ENCODE measurements at regions not wholly inside any gene's neighbourhood (a gene's known extent, or its start where the extent isn't known, plus 50 kb on each side); places are given as distances from the start of the nearest gene placed in this dataset.

- no peak for DNase-seq
These were observed 295.5 kb downstream of the IRX1 start for GRCh38 chr5:3891113-3891512.

GRCh38 chr5:3893527-3893926, 297.9 kb downstream of the IRX1 start:
- no peak for DNase-seq

- no peak for DNase-seq
These were observed 298.3 kb downstream of the IRX1 start for GRCh38 chr5:3893975-3894374.

- DNase-seq: no peak
These were observed 300.5 kb downstream of the IRX1 start for GRCh38 chr5:3896098-3896497.

GRCh38 chr5:3899093-3899492, 303.5 kb downstream of the IRX1 start:
- no peak for DNase-seq

- no peak for DNase-seq
These were observed 309.0 kb downstream of the IRX1 start for GRCh38 chr5:3904584-3904983.

GRCh38 chr5:3905031-3905430, 309.4 kb downstream of the IRX1 start:
- no peak for DNase-seq

GRCh38 chr5:3905521-3905920, 309.9 kb downstream of the IRX1 start:
- no peak for DNase-seq

GRCh38 chr5:3911111-3911510, 315.5 kb downstream of the IRX1 start:
- no peak for DNase-seq

GRCh38 chr5:3911773-3912172, 316.1 kb downstream of the IRX1 start:
- DNase-seq: no peak

GRCh38 chr5:3912790-3913189, 317.2 kb downstream of the IRX1 start:
- DNase-seq: no peak

GRCh38 chr5:3913279-3913678, 317.6 kb downstream of the IRX1 start:
- no peak for DNase-seq

- no peak for DNase-seq
These were observed 329.4 kb downstream of the IRX1 start for GRCh38 chr5:3925022-3925421.

- DNase-seq: no peak
These were observed 330.3 kb downstream of the IRX1 start for GRCh38 chr5:3925935-3926334.

- no peak for DNase-seq
These were observed 334.2 kb downstream of the IRX1 start for GRCh38 chr5:3929799-3930198.

GRCh38 chr5:3931976-3932375, 336.3 kb downstream of the IRX1 start:
- DNase-seq: no peak

- no peak for DNase-seq
These were observed 337.9 kb downstream of the IRX1 start for GRCh38 chr5:3933536-3933935.

- no peak for DNase-seq
These were observed 338.3 kb downstream of the IRX1 start for GRCh38 chr5:3933966-3934365.

GRCh38 chr5:3943859-3944258, 348.2 kb downstream of the IRX1 start:
- DNase-seq: no peak

GRCh38 chr5:3944930-3945329, 349.3 kb downstream of the IRX1 start:
- DNase-seq: no peak

- no peak for DNase-seq
These were observed 353.2 kb downstream of the IRX1 start for GRCh38 chr5:3948838-3949237.

GRCh38 chr5:3954199-3954598, 358.6 kb downstream of the IRX1 start:
- no peak for DNase-seq

- DNase-seq: no peak
These were observed 359.0 kb downstream of the IRX1 start for GRCh38 chr5:3954633-3955032.

- DNase-seq: no peak
These were observed 362.0 kb downstream of the IRX1 start for GRCh38 chr5:3957658-3958057.

GRCh38 chr5:3958389-3958788, 362.8 kb downstream of the IRX1 start:
- DNase-seq: no peak

GRCh38 chr5:3962113-3962512, 366.5 kb downstream of the IRX1 start:
- no peak for DNase-seq
